ENCODE measurements at regions not wholly inside any gene's neighbourhood (a gene's known extent, or its start where the extent isn't known, plus 50 kb on each side); places are given as distances from the start of the nearest gene placed in this dataset.

GRCh38 chr4:141335166-141335565 lies 114.5 kb downstream of the ZNF330 start:
- no peak for DNase-seq (ENCODE audit: low read depth, low spot score)
- no peak overlapping the region for H3K4me3 ChIP-seq
- H3K27ac ChIP-seq = no peak overlapping the region
- H3K9me3 ChIP-seq (ENCODE audit: low read depth, low read length) = no peaks in the 10 kb centered on the region
- H3K36me3 ChIP-seq (ENCODE audit: insufficient read depth, low read length) = no peaks in the 10 kb centered on the region
- TF ChIP-seq FOXP2 (optimal IDR thresholded peaks at IDR 0.05; ENCODE audit: control extremely low read depth, extremely low read length, insufficient read depth) (no peak), POLR2AphosphoS5 (IDR thresholded peaks at IDR 0.05; ENCODE audit: borderline replicate concordance, low read depth, low read length) (no peak), EZH2 (IDR thresholded peaks at IDR 0.05) (no peak)
- H3K9ac ChIP-seq (ENCODE audit: insufficient read length) = no peak overlapping the region

GRCh38 chr4:141338238-141338637 lies 117.5 kb downstream of the ZNF330 start:
- TF ChIP-seq EZH2 (IDR thresholded peaks at IDR 0.05) (no peak), FOXP2 (optimal IDR thresholded peaks at IDR 0.05; ENCODE audit: control extremely low read depth, extremely low read length, insufficient read depth) (no peak), POLR2AphosphoS5 (IDR thresholded peaks at IDR 0.05; ENCODE audit: borderline replicate concordance, low read depth, low read length) (no peak)
- no peaks in the 10 kb centered on the region for H3K9me3 ChIP-seq (ENCODE audit: low read depth, low read length)
- H3K9ac ChIP-seq (ENCODE audit: insufficient read length) = no peak overlapping the region
- H3K4me3 ChIP-seq = no peak overlapping the region
- H3K36me3 ChIP-seq (ENCODE audit: insufficient read depth, low read length) = no peaks in the 10 kb centered on the region
- H3K27ac ChIP-seq = no peak overlapping the region
- no peak for DNase-seq (ENCODE audit: low read depth, low spot score)

- TF ChIP-seq POLR2AphosphoS5 (IDR thresholded peaks at IDR 0.05; ENCODE audit: borderline replicate concordance, low read depth, low read length) (no peak), EZH2 (IDR thresholded peaks at IDR 0.05) (no peak), FOXP2 (optimal IDR thresholded peaks at IDR 0.05; ENCODE audit: control extremely low read depth, extremely low read length, insufficient read depth) (no peak)
- Histone ChIP-seq H3K9me3 (ENCODE audit: low read depth, low read length) (no peaks in the 10 kb centered on the region), H3K9ac (ENCODE audit: insufficient read length) (no peak overlapping the region), H3K27ac (no peak overlapping the region), H3K36me3 (ENCODE audit: insufficient read depth, low read length) (no peaks in the 10 kb centered on the region), H3K4me3 (no peak overlapping the region)
- no peak for DNase-seq (ENCODE audit: low read depth, low spot score)
These were observed 118.7 kb downstream of the ZNF330 start for GRCh38 chr4:141339391-141339790.

GRCh38 chr4:141339966-141340365 lies 119.3 kb downstream of the ZNF330 start:
- Histone ChIP-seq H3K27ac (no peak overlapping the region), H3K9ac (ENCODE audit: insufficient read length) (no peak overlapping the region), H3K4me3 (no peak overlapping the region), H3K9me3 (ENCODE audit: low read depth, low read length) (no peaks in the 10 kb centered on the region), H3K36me3 (ENCODE audit: insufficient read depth, low read length) (no peaks in the 10 kb centered on the region)
- DNase-seq (ENCODE audit: low read depth, low spot score) = no peak
- TF ChIP-seq POLR2AphosphoS5 (IDR thresholded peaks at IDR 0.05; ENCODE audit: borderline replicate concordance, low read depth, low read length) = no peak
- no peak for TF ChIP-seq FOXP2 (optimal IDR thresholded peaks at IDR 0.05; ENCODE audit: control extremely low read depth, extremely low read length, insufficient read depth)
- no peak for TF ChIP-seq EZH2 (IDR thresholded peaks at IDR 0.05)

- H3K9ac ChIP-seq (ENCODE audit: insufficient read length) = no peak overlapping the region
- TF ChIP-seq POLR2AphosphoS5 (IDR thresholded peaks at IDR 0.05; ENCODE audit: borderline replicate concordance, low read depth, low read length) (no peak), EZH2 (IDR thresholded peaks at IDR 0.05) (no peak), FOXP2 (optimal IDR thresholded peaks at IDR 0.05; ENCODE audit: control extremely low read depth, extremely low read length, insufficient read depth) (no peak)
- H3K9me3 ChIP-seq (ENCODE audit: low read depth, low read length) = no peaks in the 10 kb centered on the region
- DNase-seq (ENCODE audit: low read depth, low spot score) = no peak
- no peak overlapping the region for H3K4me3 ChIP-seq
- no peak overlapping the region for H3K27ac ChIP-seq
- no peaks in the 10 kb centered on the region for H3K36me3 ChIP-seq (ENCODE audit: insufficient read depth, low read length)
These were observed 119.8 kb downstream of the ZNF330 start for GRCh38 chr4:141340458-141340857.

- TF ChIP-seq POLR2AphosphoS5 (IDR thresholded peaks at IDR 0.05; ENCODE audit: borderline replicate concordance, low read depth, low read length) (no peak), EZH2 (IDR thresholded peaks at IDR 0.05) (no peak), FOXP2 (optimal IDR thresholded peaks at IDR 0.05; ENCODE audit: control extremely low read depth, extremely low read length, insufficient read depth) (no peak)
- no peaks in the 10 kb centered on the region for H3K9me3 ChIP-seq (ENCODE audit: low read depth, low read length)
- no peak overlapping the region for H3K4me3 ChIP-seq
- H3K9ac ChIP-seq (ENCODE audit: insufficient read length) = no peak overlapping the region
- DNase-seq (ENCODE audit: low read depth, low spot score) = no peak
- no peaks in the 10 kb centered on the region for H3K36me3 ChIP-seq (ENCODE audit: insufficient read depth, low read length)
- no peak overlapping the region for H3K27ac ChIP-seq
These were observed 125.4 kb downstream of the ZNF330 start for GRCh38 chr4:141346144-141346543.

- Histone ChIP-seq H3K9ac (ENCODE audit: insufficient read length) (no peak overlapping the region), H3K9me3 (ENCODE audit: low read depth, low read length) (no peaks in the 10 kb centered on the region), H3K36me3 (ENCODE audit: insufficient read depth, low read length) (no peaks in the 10 kb centered on the region), H3K4me3 (no peak overlapping the region), H3K27ac (no peak overlapping the region)
- DNase-seq (ENCODE audit: low read depth, low spot score) = no peak
- TF ChIP-seq FOXP2 (optimal IDR thresholded peaks at IDR 0.05; ENCODE audit: control extremely low read depth, extremely low read length, insufficient read depth) (no peak), POLR2AphosphoS5 (IDR thresholded peaks at IDR 0.05; ENCODE audit: borderline replicate concordance, low read depth, low read length) (no peak), EZH2 (IDR thresholded peaks at IDR 0.05) (no peak)
These were observed 127.0 kb downstream of the ZNF330 start for GRCh38 chr4:141347684-141348083.

GRCh38 chr4:141348125-141348524 lies 127.4 kb downstream of the ZNF330 start:
- no peak for TF ChIP-seq EZH2 (IDR thresholded peaks at IDR 0.05)
- TF ChIP-seq FOXP2 (optimal IDR thresholded peaks at IDR 0.05; ENCODE audit: control extremely low read depth, extremely low read length, insufficient read depth) = no peak
- no peak for TF ChIP-seq POLR2AphosphoS5 (IDR thresholded peaks at IDR 0.05; ENCODE audit: borderline replicate concordance, low read depth, low read length)
- Histone ChIP-seq H3K36me3 (ENCODE audit: insufficient read depth, low read length) (no peaks in the 10 kb centered on the region), H3K4me3 (no peak overlapping the region), H3K9ac (ENCODE audit: insufficient read length) (no peak overlapping the region), H3K27ac (no peak overlapping the region), H3K9me3 (ENCODE audit: low read depth, low read length) (no peaks in the 10 kb centered on the region)
- no peak for DNase-seq (ENCODE audit: low read depth, low spot score)

GRCh38 chr4:141348573-141348972 lies 127.9 kb downstream of the ZNF330 start:
- no peaks in the 10 kb centered on the region for H3K9me3 ChIP-seq (ENCODE audit: low read depth, low read length)
- H3K4me3 ChIP-seq = no peak overlapping the region
- no peak overlapping the region for H3K9ac ChIP-seq (ENCODE audit: insufficient read length)
- DNase-seq (ENCODE audit: low read depth, low spot score) = no peak
- no peaks in the 10 kb centered on the region for H3K36me3 ChIP-seq (ENCODE audit: insufficient read depth, low read length)
- H3K27ac ChIP-seq = no peak overlapping the region
- TF ChIP-seq EZH2 (IDR thresholded peaks at IDR 0.05) = no peak
- no peak for TF ChIP-seq FOXP2 (optimal IDR thresholded peaks at IDR 0.05; ENCODE audit: control extremely low read depth, extremely low read length, insufficient read depth)
- TF ChIP-seq POLR2AphosphoS5 (IDR thresholded peaks at IDR 0.05; ENCODE audit: borderline replicate concordance, low read depth, low read length) = no peak

Measured in SK-N-MC (cell line).